Globus pallidus (tissue), 1 donor: ENCODE measurements at regions not wholly inside any gene's neighbourhood (a gene's known extent, or its start where the extent isn't known, plus 50 kb on each side); places are given as distances from the start of the nearest gene placed in this dataset.
"Not testable (repeated sequence)": the region's sequence is repeated elsewhere in the genome, so short reads cannot be mapped to it uniquely, and the experiment has no call there.

ENCODE experiments used
- DNase-seq: peaks from one replicate; pipeline ENCODE4 v3.0.0-alpha.2; 2015; ENCODE audit warnings: low spot score

DNA sequence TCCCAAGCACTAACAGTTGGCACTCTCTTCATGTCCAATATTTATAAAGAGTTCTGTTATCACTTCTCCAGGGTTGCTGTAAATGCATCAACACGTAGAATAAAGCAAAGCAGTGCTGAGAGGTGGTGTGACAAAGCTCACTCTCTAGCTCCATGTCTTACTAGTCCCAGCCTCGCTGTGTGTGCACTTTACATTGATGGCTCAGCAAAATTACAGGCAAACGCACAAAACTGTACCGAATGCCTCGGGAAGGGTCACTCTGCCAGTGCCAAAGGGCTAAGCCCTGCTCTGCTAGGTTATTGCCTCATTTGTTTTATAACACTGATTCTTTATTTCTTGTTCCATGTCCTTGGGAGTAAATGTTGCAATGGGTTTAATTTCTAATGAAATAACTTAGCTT, 1005.9 kb upstream of the WWC1 start:
- no peak for DNase-seq

DNA sequence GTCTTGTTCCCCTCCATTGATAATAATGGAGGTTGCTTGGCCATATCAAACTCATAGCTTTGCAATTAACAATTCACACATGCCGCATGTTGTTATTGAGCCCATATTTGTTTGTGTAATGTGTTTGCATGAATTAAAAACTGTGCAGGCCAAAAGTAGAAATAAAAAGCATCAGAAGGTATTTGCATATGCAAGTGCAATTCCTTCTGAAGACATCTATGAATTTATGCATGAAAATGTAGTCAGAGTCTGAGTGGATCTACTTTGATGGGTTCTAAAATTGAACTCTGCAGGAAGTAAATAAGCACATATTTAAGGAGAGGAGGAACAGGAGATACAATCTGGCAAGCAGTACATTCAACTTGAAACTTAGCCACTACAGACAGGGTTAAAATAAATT, 1004.6 kb upstream of the WWC1 start:
- no peak for DNase-seq

DNA sequence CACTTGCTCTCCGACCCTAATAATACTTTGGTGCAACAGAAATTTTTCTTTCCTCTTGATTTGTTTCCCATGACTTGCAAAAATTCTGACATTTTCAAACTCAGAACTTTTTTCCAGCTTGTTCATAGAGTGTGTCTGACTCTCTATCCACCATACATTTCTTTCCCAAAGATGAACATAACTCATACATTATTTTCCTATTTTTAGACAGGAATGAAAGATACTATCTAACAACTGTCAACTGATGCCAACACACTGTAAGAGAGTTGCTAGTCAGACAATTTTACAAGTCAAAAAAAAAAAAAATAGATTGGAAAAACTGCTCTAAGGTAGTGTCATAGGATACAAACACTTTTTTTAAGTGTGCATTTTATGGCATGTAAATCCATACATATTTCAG, 1001.0 kb upstream of the WWC1 start:
- no peak for DNase-seq

- DNase-seq, result no peak
Measured at GRCh38 chr5:167294882-167295680, 996.4 kb upstream of the WWC1 start.

DNA sequence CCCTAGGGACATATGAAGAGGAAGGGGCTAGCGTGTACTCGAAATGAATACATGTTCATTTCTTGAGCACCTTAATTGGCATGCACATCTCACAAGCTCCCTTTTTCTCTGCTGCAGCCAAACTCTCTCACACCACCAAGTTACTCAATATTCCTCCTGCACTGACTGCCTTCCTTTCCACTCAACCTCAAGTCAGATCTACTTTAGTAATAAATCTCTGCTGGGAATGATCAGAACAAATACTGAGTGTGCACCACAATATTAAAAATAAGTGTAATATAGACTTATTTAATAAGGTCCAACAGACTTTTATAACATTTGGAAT, 995.8 kb upstream of the WWC1 start:
- DNase-seq, result no peak

- no peak for DNase-seq
Measured at GRCh38 chr5:167296066-167296465, 995.4 kb upstream of the WWC1 start.

DNA sequence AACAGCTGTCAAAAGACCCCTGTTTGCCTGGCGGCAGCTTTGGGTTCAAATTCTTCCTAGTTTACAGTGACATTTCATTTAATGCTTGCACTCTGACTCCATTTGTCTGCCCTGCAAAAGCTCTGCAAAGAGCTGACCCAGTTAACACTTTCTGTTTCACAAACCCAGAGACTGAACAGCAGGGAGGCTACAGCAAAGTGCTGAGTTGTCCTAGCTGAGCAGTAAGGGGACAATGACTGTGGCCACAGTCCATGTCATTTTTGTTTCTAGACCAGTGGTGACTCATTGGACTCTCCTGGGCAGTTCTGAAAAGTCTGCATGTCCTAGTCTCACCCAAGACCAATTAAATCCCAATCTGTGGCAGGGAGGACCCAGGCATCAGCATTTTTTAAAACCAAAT, 994.8 kb upstream of the WWC1 start:
- DNase-seq, result no peak

- DNase-seq, result not testable (repeated sequence)
Measured at GRCh38 chr5:167299861-167300260, 991.6 kb upstream of the WWC1 start.

DNA sequence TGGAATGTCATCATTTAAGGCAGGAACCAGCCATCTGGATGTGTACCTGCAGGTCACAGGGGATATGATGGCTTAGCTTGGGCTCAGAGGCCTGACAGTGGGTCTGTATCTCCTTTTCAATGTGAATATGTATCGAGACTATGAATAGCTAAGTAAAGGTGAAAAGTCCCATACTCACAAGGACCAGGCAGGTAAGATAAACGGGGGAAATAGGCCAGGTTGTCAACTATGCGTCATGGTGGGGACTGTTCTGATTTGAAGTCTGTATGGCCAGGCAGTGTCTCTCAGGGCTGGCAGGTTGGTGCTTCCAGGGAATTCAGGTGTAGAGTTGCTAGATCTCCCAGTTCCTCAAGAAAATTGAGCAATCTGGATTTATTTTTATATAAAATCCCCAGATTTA, 987.9 kb upstream of the WWC1 start:
- DNase-seq, result no peak

- no peak for DNase-seq
Measured at GRCh38 chr5:167304834-167305469, 986.5 kb upstream of the WWC1 start.

DNA sequence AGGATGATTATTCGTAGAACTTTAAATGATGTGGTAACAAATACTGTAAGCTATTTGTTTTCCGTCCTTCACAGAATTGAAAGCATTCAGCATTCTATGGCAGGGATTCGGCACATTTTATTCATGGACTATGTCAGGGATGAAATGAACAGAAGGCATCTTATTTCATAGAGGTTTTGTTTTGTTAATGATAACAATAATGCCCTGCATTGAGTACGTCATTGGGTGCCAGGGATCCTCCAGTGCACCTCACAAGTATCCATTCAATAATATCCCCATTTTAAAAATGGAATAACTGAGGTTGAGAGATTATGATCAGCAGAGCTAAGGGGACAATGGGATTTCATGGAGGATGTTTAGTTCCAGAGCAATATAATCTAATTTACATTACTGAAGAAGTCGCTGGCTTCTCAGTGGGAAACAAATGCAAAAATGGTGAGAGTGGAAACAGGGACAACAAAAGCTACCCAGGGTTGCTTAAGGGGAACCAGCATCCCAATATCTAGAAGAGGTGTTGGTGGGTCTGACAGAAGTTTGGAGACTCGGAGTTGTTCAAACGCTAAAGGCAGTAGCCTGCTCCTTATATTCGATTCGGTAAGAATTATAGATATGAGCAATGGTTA, 985.7 kb upstream of the WWC1 start:
- DNase-seq, result no peak

- DNase-seq, result no peak
Measured at GRCh38 chr5:167307042-167307441, 984.4 kb upstream of the WWC1 start.

DNA sequence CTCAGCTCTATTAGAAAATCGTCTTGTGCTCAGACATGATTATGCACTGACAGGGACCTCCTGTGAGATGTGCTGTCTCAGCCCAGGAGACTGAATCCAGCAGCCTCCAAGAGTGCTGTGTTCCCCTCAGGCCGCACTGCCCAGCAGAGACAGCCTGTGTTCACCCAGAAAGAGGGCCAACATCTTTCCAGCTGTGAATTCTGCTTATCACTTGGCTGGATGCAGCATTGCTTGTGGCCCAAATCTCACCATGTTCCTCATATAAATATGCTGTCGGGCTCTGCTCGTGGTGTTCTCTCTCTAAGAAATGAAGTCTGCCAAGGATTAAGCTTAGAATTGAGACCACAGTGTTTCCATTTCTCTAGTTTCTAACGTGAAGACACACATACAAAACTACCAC, 983.0 kb upstream of the WWC1 start:
- DNase-seq, result no peak

DNA sequence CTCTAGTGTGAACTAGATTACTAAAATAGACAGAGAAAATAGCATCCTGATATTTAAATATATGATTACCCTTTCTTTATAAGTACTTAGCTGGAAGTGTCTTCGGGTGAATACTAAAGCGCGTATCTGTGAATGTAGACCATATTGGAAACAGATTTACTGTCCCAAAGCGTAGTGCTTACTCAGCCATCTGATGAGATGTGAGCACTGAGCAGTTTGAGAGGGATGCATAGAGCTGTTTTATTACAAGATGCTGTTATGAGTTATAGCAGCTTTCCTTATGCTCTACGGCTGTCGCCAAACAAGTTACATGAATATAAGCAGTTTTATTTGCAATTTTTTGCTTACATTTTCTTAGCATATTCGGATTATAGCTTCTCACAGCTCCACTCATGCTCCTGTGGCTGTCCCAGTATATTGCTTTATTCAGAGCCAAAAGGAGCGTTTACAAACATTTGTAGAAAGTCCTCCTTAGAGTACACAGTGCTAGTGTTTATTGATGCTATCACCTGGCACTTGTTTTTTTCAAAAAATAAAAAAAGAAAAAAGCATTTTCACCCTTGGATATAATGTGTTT, 981.4 kb upstream of the WWC1 start:
- DNase-seq, result no peak

GRCh38 chr5:167311340-167311739, 980.1 kb upstream of the WWC1 start:
- DNase-seq, result no peak

DNA sequence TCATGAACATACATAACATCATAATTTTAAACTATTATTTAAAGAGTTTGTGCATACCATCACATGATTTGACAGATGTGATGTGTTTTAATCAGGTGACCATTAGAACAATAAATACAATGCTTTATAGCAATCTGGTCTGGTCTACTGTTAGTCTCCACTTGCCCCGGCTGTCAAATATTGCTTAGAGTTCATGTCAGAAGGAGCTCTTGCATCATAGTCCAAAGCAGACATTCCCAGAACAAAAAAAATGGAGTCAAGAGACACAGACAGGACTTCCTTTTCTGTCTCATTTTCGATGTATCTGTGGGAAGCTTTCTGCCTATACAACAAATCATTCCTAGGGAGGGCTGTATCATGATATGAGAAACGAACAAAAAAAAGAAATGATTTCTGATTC, 979.2 kb upstream of the WWC1 start:
- DNase-seq, result no peak

DNA sequence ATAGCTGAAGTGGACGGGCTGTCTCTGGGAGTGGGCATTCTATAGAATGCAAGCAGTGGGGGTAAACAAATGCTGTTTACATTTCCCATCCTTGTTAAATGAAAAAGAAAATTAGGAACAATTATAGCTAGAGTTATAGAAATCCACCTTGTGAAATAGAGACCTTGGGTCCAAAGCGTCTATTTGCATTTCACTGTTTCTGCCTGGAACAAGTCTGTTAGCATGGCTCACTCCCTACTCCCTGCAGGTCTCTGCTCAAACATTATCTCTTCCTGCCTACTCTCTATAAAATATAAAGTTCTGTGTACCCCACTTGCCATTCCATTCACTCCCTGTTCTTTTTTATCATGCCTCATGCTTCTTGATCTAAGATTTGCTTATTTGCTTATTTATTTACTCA, 975.7 kb upstream of the WWC1 start:
- no peak for DNase-seq

GRCh38 chr5:167317884-167318283, 973.6 kb upstream of the WWC1 start:
- no peak for DNase-seq

- no peak for DNase-seq
Measured at GRCh38 chr5:167319243-167319642, 972.2 kb upstream of the WWC1 start.

DNA sequence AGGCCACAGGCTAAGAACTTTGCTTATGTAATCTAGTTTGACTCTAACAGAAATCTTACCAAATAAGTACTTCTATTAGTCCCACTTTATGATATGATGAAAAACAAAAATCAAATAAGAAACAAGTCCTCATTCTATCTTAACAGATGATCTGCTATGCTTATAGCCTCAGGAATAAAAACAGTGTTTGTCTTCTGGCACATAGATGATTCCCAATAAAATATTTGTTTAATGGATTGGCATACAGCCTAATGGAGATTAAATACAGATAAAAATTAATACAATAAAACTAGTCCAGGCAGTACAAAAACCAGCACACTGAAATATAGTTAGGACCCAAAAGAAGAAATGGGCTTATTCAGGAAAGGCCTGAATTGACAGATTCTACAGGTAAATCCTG, 971.4 kb upstream of the WWC1 start:
- DNase-seq, result no peak

DNA sequence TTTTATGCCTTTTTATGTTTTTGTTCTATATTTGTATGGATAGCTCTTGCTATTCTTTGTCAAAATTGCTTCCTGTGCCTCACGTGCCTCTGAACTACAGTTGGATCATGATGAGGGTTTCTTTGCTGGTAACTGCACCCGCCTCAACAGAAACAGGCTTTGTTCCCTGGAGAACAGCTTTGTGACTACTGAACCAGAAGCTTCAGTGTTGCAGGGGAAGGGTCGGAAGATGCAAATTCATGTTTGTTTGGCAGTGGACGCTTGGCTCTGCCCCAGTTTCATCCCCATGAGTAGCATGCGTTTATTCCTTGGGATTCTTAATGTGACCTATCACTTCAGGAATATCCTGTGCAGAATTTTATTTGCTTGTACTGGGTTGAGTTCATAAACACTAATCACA, 959.1 kb upstream of the WWC1 start:
- no peak for DNase-seq

GRCh38 chr5:167336161-167336560, 955.3 kb upstream of the WWC1 start:
- DNase-seq, result no peak

DNA sequence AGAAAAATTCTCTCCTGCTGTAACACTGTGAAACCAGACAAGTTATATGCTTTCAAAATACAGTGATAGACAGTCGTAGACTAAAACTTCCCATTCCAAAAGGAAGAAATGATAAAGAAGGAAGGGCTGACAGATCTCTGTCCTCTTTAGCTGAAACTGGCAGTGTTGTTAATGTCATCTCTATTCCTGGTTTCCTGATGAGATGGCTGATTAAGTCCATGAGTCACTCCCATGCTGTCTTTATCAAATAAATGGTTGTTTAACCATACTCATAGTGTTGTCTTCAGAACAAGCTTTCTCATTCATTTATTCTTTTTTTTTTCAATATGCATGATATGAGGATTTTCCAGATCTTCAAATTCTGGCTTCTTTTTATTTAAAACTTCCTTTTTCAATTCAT, 952.2 kb upstream of the WWC1 start:
- no peak for DNase-seq
